HEK293 (cell line): ENCODE measurements at regions not wholly inside any gene's neighbourhood (a gene's known extent, or its start where the extent isn't known, plus 50 kb on each side); places are given as distances from the start of the nearest gene placed in this dataset.
"Not testable (repeated sequence)": the region's sequence is repeated elsewhere in the genome, so short reads cannot be mapped to it uniquely, and the experiment has no call there.

Source experiments
- CTCF ChIP-seq: fragments of 450-650 bp; formaldehyde crosslinking; IDR thresholded peaks from 2 replicates; pipeline ENCODE4 v1.5.1; 2016; ENCODE audit warnings: missing biosample characterization, missing genetic modification characterization
- GLIS1 ChIP-seq: fragments of 450-650 bp; formaldehyde crosslinking; IDR thresholded peaks from 2 replicates; pipeline ENCODE4 v1.5.1; 2016; ENCODE audit warnings: missing biosample characterization, missing genetic modification characterization
- MZF1 ChIP-seq: fragments of 450-650 bp; formaldehyde crosslinking; IDR thresholded peaks from 2 replicates; pipeline ENCODE4 v1.5.1; 2017; ENCODE audit warnings: missing biosample characterization, missing genetic modification characterization, borderline replicate concordance
- REST ChIP-seq: fragments of 450-650 bp; formaldehyde crosslinking; IDR thresholded peaks from 2 replicates; pipeline ENCODE4 v1.5.1; 2016; ENCODE audit warnings: missing biosample characterization, missing genetic modification characterization
- YY1 ChIP-seq: fragments of 450-650 bp; formaldehyde crosslinking; IDR thresholded peaks from 2 replicates; pipeline ENCODE4 v1.5.1; 2018; ENCODE audit warnings: missing biosample characterization, missing genetic modification characterization
- ZBTB44 ChIP-seq: fragments of 450-650 bp; IDR thresholded peaks from 2 replicates; pipeline ENCODE4 v1.5.1; 2018; ENCODE audit warnings: missing biosample characterization, mild to moderate bottlenecking, missing genetic modification characterization
- ZBTB7A ChIP-seq: fragments of 450-650 bp; formaldehyde crosslinking; IDR thresholded peaks from 2 replicates; pipeline ENCODE4 v1.5.1; 2016; ENCODE audit warnings: low read depth, missing biosample characterization, missing genetic modification characterization
- ZBTB8A ChIP-seq: fragments of 450-650 bp; formaldehyde crosslinking; IDR thresholded peaks from 2 replicates; pipeline ENCODE4 v1.5.1; 2016; ENCODE audit warnings: missing biosample characterization, missing genetic modification characterization
- ZNF157 ChIP-seq: fragments of 450-650 bp; formaldehyde crosslinking; IDR thresholded peaks from 2 replicates; pipeline ENCODE4 v1.5.1; 2016; ENCODE audit warnings: missing biosample characterization, missing genetic modification characterization
- ZNF16 ChIP-seq: fragments of 450-650 bp; formaldehyde crosslinking; IDR thresholded peaks from 2 replicates; pipeline ENCODE4 v1.5.1; 2016; ENCODE audit warnings: low read depth, missing biosample characterization, missing genetic modification characterization
- ZNF174 ChIP-seq: fragments of 450-650 bp; formaldehyde crosslinking; IDR thresholded peaks from 2 replicates; pipeline ENCODE4 v1.5.0; 2017; ENCODE audit warnings: missing biosample characterization, mild to moderate bottlenecking, missing genetic modification characterization
- ZNF548 ChIP-seq: fragments of 450-650 bp; formaldehyde crosslinking; IDR thresholded peaks from 2 replicates; pipeline ENCODE4 v1.5.1; 2016; ENCODE audit warnings: missing biosample characterization, missing genetic modification characterization
- ZNF792 ChIP-seq: fragments of 450-650 bp; formaldehyde crosslinking; IDR thresholded peaks from 2 replicates; pipeline ENCODE4 v1.5.1; 2016; ENCODE audit warnings: missing biosample characterization, missing genetic modification characterization
- ZNF843 ChIP-seq: fragments of 450-650 bp; formaldehyde crosslinking; IDR thresholded peaks from 2 replicates; pipeline ENCODE4 v1.5.1; 2016; ENCODE audit warnings: missing biosample characterization, missing genetic modification characterization

GRCh38 chr22:22052548-22053139 lies 70.1 kb upstream of the TOP3B start:
- TF ChIP-seq MZF1; CTCF (tag by site-specific recombination); ZNF174 (tag by site-specific recombination); ZBTB8A (tag by site-specific recombination); ZNF16 (tag by site-specific recombination); ZNF548; ZNF843 (tag by site-specific recombination); ZBTB44; GLIS1; YY1; ZBTB7A (tag by site-specific recombination); ZNF792 (tag by site-specific recombination); ZNF157; REST (tag by site-specific recombination): not testable (repeated sequence)
